GM19372 (cell line): ENCODE measurements at regions not wholly inside any gene's neighbourhood (a gene's known extent, or its start where the extent isn't known, plus 50 kb on each side); places are given as distances from the start of the nearest gene placed in this dataset.
"Not testable (repeated sequence)": the region's sequence is repeated elsewhere in the genome, so short reads cannot be mapped to it uniquely, and the experiment has no call there.

ENCODE experiments used
- ATAC-seq: cut with Tn5 transposase; IDR thresholded peaks from one replicate; pipeline ENCODE4 v1.9.1; 2021; ENCODE audit warnings: mild to moderate bottlenecking, low read depth, moderate library complexity; ENCODE audit not compliant: unreplicated experiment

GRCh38 chr2:173706936-173707335 lies 258.2 kb downstream of the SP3 start:
- no peak for ATAC-seq

- ATAC-seq = no peak
Measured at GRCh38 chr2:173708806-173709205, 256.4 kb downstream of the SP3 start.

- ATAC-seq = no peak
Measured at GRCh38 chr2:173711816-173712215, 253.4 kb downstream of the SP3 start.

GRCh38 chr2:173713904-173714555 lies 251.1 kb downstream of the SP3 start:
- ATAC-seq = no peak

- ATAC-seq = no peak
Measured at GRCh38 chr2:173715441-173715840, 249.7 kb downstream of the SP3 start.

- no peak for ATAC-seq
Measured at GRCh38 chr2:173716458-173717052, 248.6 kb downstream of the SP3 start.

GRCh38 chr2:173719471-173719870 lies 245.7 kb downstream of the SP3 start:
- ATAC-seq = no peak

GRCh38 chr2:173720306-173720705 lies 244.9 kb downstream of the SP3 start:
- ATAC-seq = no peak

GRCh38 chr2:173734797-173735196 lies 230.4 kb downstream of the SP3 start:
- ATAC-seq = no peak

- not testable (repeated sequence) for ATAC-seq
Measured at GRCh38 chr2:173737954-173738575, 227.1 kb downstream of the SP3 start.

GRCh38 chr2:173739006-173739405 lies 226.2 kb downstream of the SP3 start:
- ATAC-seq = no peak

- no peak for ATAC-seq
Measured at GRCh38 chr2:173740639-173741038, 224.5 kb downstream of the SP3 start.

- no peak for ATAC-seq
Measured at GRCh38 chr2:173741759-173742158, 223.4 kb downstream of the SP3 start.

GRCh38 chr2:173747035-173747434 lies 218.1 kb downstream of the SP3 start:
- no peak for ATAC-seq

GRCh38 chr2:173749315-173749714 lies 215.9 kb downstream of the SP3 start:
- no peak for ATAC-seq

GRCh38 chr2:173750353-173750801 lies 214.8 kb downstream of the SP3 start:
- no peak for ATAC-seq

GRCh38 chr2:173750831-173751230 lies 214.3 kb downstream of the SP3 start:
- no peak for ATAC-seq

GRCh38 chr2:173751245-173751975 lies 213.8 kb downstream of the SP3 start:
- ATAC-seq = no peak

GRCh38 chr2:173752152-173752551 lies 213.0 kb downstream of the SP3 start:
- ATAC-seq = no peak

GRCh38 chr2:173753441-173753840 lies 211.7 kb downstream of the SP3 start:
- no peak for ATAC-seq

GRCh38 chr2:173754165-173754564 lies 211.0 kb downstream of the SP3 start:
- ATAC-seq = no peak
